UCSD-AML1 (cell line): ENCODE measurements at regions not wholly inside any gene's neighbourhood (a gene's known extent, or its start where the extent isn't known, plus 50 kb on each side); places are given as distances from the start of the nearest gene placed in this dataset.

ENCODE experiments used
- DNase-seq: peaks from one replicate; lab custom pipeline; 2025; ENCODE audit not compliant: unreplicated experiment; lab: John Stamatoyannopoulos, UW

- DNase-seq, result no peak
These were observed 162.3 kb upstream of the TMC3 start for GRCh38 chr15:81536356-81536755.

- DNase-seq, result no peak
These were observed 160.1 kb upstream of the TMC3 start for GRCh38 chr15:81534124-81534523.

- no peak for DNase-seq
These were observed 158.0 kb upstream of the TMC3 start for GRCh38 chr15:81532001-81532400.

- no peak for DNase-seq
These were observed 157.1 kb upstream of the TMC3 start for GRCh38 chr15:81531109-81531592.

DNA sequence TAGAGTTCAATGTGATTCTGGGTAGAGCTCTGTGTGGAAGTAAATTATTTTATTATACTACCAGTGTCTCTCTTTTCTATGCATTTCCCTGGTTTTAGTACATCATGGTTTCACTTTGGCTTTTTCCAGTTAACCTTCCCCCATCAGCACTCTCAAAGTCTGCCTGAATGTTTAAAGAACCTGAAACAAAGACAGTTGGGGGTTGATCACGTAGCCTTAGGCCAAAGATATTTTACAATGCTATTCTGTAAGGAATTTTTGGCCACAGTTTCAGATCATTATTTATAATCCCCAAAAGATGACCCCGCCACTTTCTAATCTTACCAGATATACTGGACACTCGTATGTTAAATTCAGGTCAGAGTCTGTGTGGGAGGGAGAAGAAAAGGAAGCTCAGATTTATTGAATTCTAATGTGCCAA is 156.3 kb upstream of the TMC3 start:
- no peak for DNase-seq

- DNase-seq, result no peak
These were observed 155.5 kb upstream of the TMC3 start for GRCh38 chr15:81529481-81529880.

- no peak for DNase-seq
These were observed 152.0 kb upstream of the TMC3 start for GRCh38 chr15:81526029-81526428.

- DNase-seq, result no peak
These were observed 150.5 kb upstream of the TMC3 start for GRCh38 chr15:81524496-81524895.

GRCh38 chr15:81523867-81524266 is 149.9 kb upstream of the TMC3 start:
- DNase-seq, result no peak

- DNase-seq, result no peak
These were observed 146.5 kb upstream of the TMC3 start for GRCh38 chr15:81520480-81520879.

DNA sequence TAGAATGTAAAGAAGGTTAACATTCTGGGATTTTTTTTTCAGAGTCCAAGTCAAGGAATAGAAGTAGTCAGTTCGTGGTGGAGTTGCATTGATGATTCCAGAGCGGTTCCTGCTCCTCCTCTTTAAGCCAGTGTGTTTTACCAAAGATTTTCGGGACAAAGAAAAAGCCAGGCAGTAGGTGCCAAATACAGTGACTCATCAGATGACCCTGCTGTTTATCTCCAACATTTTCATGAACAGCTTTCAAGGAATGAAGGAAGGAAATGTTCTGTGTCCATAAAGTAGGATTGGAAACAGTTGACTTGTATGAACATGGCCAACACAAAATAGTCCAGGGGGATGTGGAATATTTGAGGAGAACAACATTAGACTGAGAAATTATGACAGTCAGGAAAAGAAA is 142.4 kb upstream of the TMC3 start:
- no peak for DNase-seq

DNA sequence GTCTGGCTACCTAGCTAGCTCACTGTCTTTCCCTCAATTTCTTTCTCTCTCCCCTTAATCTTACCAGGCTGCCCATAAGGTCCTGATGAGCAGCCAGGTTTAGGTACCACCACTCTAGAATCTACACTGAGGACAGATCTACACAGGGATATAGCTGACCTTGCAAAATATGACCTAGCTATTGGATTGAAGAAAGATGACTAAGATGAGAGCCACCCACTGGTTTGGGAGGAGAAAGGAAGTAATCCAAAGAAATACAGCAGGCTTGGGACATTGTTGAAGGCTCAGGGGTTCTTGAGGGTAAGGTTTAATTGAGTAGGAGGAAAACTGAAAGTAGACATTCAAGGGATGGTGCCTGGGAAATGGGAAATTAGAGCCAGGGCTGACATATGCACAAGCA is 142.0 kb upstream of the TMC3 start:
- no peak for DNase-seq

DNA sequence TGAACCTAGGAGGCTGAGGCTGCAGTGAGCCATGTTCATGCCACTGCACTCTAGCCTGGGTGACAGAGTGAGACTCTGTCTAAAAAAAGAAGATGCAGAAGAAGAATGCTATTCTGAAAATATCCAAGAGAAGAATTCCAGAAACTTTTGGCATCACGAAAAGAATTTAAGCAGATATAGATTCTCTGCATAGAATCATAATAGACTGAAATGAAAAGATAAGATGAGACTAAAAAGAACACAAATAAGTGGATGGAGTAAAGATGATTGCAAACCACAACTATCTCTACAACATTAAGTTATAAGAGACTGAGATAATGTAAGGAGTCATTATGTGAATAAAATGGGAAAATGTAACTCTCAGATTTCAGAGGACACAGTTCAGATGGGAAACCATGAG is 140.7 kb upstream of the TMC3 start:
- DNase-seq, result no peak

DNA sequence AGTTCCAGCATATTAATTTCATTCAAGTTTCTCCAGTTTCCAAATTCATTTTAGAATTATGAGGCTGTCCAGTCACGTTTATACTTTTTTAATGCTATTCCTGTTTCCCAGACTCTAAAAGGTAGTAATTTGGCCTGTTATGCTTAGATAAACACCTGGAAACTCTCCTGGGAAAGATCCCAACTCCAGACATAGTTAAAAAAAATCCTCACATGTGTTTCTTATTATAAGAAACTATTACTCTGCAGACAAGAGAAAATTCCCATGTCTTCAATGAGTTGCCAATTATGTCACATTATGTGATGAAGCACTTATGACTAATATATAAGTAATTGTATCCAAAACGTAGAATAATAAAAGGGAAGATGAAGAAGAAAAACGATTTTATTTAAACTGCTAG is 137.1 kb upstream of the TMC3 start:
- no peak for DNase-seq

DNA sequence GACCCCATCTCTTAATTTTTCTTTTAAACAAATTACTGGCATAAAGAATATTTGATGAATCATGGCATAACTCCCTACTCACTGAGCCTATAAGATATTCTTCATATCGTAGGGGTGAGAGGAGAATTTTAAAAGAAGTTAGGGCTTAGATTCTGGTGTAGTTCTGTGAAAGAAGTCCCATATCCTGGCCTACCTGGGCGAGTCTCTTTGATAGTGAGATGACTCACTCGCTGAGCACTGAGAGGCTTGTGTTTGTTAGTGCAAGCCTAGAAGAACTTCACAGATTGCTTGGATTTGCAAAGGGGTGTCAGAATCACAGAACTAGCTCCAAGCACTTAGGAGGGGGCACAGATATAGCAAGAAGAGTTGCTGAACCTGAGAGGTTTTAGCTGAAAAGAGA is 133.8 kb upstream of the TMC3 start:
- no peak for DNase-seq

DNA sequence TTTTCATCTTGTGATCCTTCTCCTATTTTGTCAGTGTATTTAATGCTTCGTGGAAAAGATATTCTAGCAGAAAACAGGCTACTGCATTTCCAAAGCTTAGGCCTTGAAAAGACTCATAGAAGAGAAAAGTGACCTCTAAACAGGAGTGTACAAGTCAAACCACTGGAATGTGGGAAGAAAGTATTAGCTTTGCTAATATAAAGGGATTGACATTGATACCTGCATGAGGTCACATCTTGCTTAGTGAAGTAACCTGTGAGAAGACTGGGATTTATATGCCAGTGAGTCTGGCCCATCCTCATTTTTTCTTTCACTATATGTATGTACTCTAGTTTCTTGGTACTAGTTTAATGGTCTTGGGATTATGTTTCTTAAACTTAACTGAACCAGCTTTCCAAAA is 132.9 kb upstream of the TMC3 start:
- no peak for DNase-seq

DNA sequence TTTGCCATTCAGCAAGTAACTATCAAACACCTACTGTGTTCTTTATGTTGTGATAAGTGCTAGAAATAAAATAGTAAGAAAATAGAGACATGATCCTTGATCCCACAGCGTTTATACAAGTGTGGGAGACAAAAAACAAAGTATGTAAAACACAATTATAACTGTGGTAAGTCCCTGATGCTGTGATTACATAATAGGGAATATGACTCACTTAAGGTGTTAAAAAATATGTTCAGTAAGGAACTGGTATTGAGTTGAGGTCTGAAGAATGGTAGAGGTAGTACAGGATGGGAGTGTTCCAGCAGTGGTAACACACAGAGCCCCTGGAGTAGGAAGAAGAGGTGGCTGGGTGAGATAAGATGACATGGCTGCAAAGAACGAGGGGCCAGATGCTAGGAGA is 132.1 kb upstream of the TMC3 start:
- DNase-seq, result no peak

GRCh38 chr15:81504170-81504905 is 130.3 kb upstream of the TMC3 start:
- no peak for DNase-seq

DNA sequence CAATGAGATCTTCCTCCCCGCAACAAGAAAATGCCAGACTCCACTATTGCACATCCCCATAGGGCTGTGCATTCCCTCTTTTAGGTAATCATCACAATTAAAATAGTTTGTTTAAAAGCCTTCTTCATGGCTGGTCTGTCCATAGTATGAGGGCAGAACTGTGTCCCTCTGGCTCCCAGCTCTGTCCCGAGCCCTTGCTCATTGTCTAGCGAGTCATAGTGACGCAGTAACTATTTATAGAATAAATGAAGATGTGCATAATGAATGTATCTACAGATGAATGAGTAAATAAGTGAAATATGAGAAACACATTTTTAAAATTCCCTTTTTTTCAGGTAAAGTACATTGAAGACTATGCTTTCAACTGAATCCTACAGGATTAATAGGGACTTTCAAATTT is 128.4 kb upstream of the TMC3 start:
- no peak for DNase-seq

- DNase-seq, result no peak
These were observed 126.1 kb upstream of the TMC3 start for GRCh38 chr15:81500081-81500480.

GRCh38 chr15:81498294-81498693 is 124.3 kb upstream of the TMC3 start:
- no peak for DNase-seq

GRCh38 chr15:81497238-81497637 is 123.2 kb upstream of the TMC3 start:
- no peak for DNase-seq

- DNase-seq, result no peak
These were observed 121.9 kb upstream of the TMC3 start for GRCh38 chr15:81495780-81496467.
